ENCODE measurements at regions not wholly inside any gene's neighbourhood (a gene's known extent, or its start where the extent isn't known, plus 50 kb on each side); places are given as distances from the start of the nearest gene placed in this dataset.

GRCh38 chr9:99634186-99634585 is 187.5 kb upstream of the NR4A3 start:
- Histone ChIP-seq H3K4me3 (ENCODE audit: low read length, poor library complexity, severe bottlenecking) (no peak overlapping the region), H3K9me2 (replicated peaks; ENCODE audit: low read depth, low read length) (no peaks in the 10 kb centered on the region), H2AFZ (ENCODE audit: low read length) (no peak overlapping the region), H3K9me3 (ENCODE audit: insufficient read depth, low read depth, low read length) (no peaks in the 10 kb centered on the region), H3K36me3 (ENCODE audit: insufficient read depth, low read length) (no peaks in the 10 kb centered on the region), H3K4me2 (ENCODE audit: low read depth, low read length, poor library complexity, severe bottlenecking) (no peak overlapping the region), H3K9ac (ENCODE audit: low read depth, low read length, poor library complexity, severe bottlenecking) (no peak overlapping the region), H4K20me1 (ENCODE audit: insufficient read depth, low read length, poor library complexity, severe bottlenecking) (no peaks in the 10 kb centered on the region), H3K27me3 (ENCODE audit: insufficient read depth, low read length, poor library complexity, severe bottlenecking) (no peaks in the 10 kb centered on the region), H3K4me1 (ENCODE audit: insufficient read depth, low read length, poor library complexity, severe bottlenecking) (no peaks in the 10 kb centered on the region), H3F3A (ENCODE audit: low read depth) (no peaks in the 10 kb centered on the region), H3K79me2 (ENCODE audit: insufficient read depth, low read length) (no peaks in the 10 kb centered on the region)
- TF ChIP-seq EZH2phosphoT487 (IDR thresholded peaks at IDR 0.05; ENCODE audit: borderline replicate concordance) (no peak), CTCF (conservative IDR thresholded peaks at IDR 0.05; ENCODE audit: low read length) (no peak)

- H3K4me2 ChIP-seq (ENCODE audit: low read depth, low read length, poor library complexity, severe bottlenecking) = no peak overlapping the region
- TF ChIP-seq EZH2phosphoT487 (IDR thresholded peaks at IDR 0.05; ENCODE audit: borderline replicate concordance) (no peak), CTCF (conservative IDR thresholded peaks at IDR 0.05; ENCODE audit: low read length) (no peak)
- no peaks in the 10 kb centered on the region for H3K27me3 ChIP-seq (ENCODE audit: insufficient read depth, low read length, poor library complexity, severe bottlenecking)
- no peak overlapping the region for H2AFZ ChIP-seq (ENCODE audit: low read length)
- H3K9me2 ChIP-seq (replicated peaks; ENCODE audit: low read depth, low read length) = no peaks in the 10 kb centered on the region
- H3K9ac ChIP-seq (ENCODE audit: low read depth, low read length, poor library complexity, severe bottlenecking) = no peak overlapping the region
- H3F3A ChIP-seq (ENCODE audit: low read depth) = no peaks in the 10 kb centered on the region
- H3K4me3 ChIP-seq (ENCODE audit: low read length, poor library complexity, severe bottlenecking) = no peak overlapping the region
- H3K9me3 ChIP-seq (ENCODE audit: insufficient read depth, low read depth, low read length) = no peaks in the 10 kb centered on the region
- no peaks in the 10 kb centered on the region for H4K20me1 ChIP-seq (ENCODE audit: insufficient read depth, low read length, poor library complexity, severe bottlenecking)
- no peaks in the 10 kb centered on the region for H3K4me1 ChIP-seq (ENCODE audit: insufficient read depth, low read length, poor library complexity, severe bottlenecking)
- H3K79me2 ChIP-seq (ENCODE audit: insufficient read depth, low read length) = no peaks in the 10 kb centered on the region
- H3K36me3 ChIP-seq (ENCODE audit: insufficient read depth, low read length) = no peaks in the 10 kb centered on the region
These were observed 186.7 kb upstream of the NR4A3 start for GRCh38 chr9:99635032-99635431.

DNA sequence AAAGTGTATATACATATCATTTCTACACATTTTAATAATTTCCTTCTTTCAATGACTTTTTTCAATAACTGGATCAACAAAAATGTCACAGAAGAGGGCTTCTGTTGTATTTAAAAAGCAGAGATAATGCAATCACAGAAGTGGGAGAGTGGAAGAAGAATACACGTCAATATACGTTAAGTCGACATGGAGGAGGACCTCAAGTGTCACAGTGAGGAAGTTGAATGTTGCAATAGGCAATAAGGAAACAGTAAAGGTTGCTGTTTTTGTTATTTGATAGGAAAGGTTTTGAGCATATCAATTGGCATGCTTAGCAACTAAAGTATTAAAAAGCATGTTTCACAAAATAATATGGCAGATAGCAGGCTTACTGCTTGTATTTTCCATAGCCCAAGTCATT is 184.0 kb upstream of the NR4A3 start:
- Histone ChIP-seq H3K27me3 (ENCODE audit: insufficient read depth, low read length, poor library complexity, severe bottlenecking) (no peaks in the 10 kb centered on the region), H3K9me2 (replicated peaks; ENCODE audit: low read depth, low read length) (no peaks in the 10 kb centered on the region), H3K36me3 (ENCODE audit: insufficient read depth, low read length) (no peaks in the 10 kb centered on the region), H4K20me1 (ENCODE audit: insufficient read depth, low read length, poor library complexity, severe bottlenecking) (no peaks in the 10 kb centered on the region), H3K4me2 (ENCODE audit: low read depth, low read length, poor library complexity, severe bottlenecking) (no peak overlapping the region), H3K4me1 (ENCODE audit: insufficient read depth, low read length, poor library complexity, severe bottlenecking) (no peaks in the 10 kb centered on the region), H2AFZ (ENCODE audit: low read length) (no peak overlapping the region), H3F3A (ENCODE audit: low read depth) (no peaks in the 10 kb centered on the region), H3K9me3 (ENCODE audit: insufficient read depth, low read depth, low read length) (no peaks in the 10 kb centered on the region), H3K4me3 (ENCODE audit: low read length, poor library complexity, severe bottlenecking) (no peak overlapping the region), H3K79me2 (ENCODE audit: insufficient read depth, low read length) (no peaks in the 10 kb centered on the region), H3K9ac (ENCODE audit: low read depth, low read length, poor library complexity, severe bottlenecking) (no peak overlapping the region)
- TF ChIP-seq CTCF (conservative IDR thresholded peaks at IDR 0.05; ENCODE audit: low read length) (no peak), EZH2phosphoT487 (IDR thresholded peaks at IDR 0.05; ENCODE audit: borderline replicate concordance) (no peak)
